ENCODE measurements at regions not wholly inside any gene's neighbourhood (a gene's known extent, or its start where the extent isn't known, plus 50 kb on each side); places are given as distances from the start of the nearest gene placed in this dataset.

- no peaks in the 10 kb centered on the region for H3K27me3 ChIP-seq (ENCODE audit: insufficient read depth, low read length)
- no peaks in the 10 kb centered on the region for H4K20me1 ChIP-seq (ENCODE audit: insufficient read depth, low read length)
- no peak overlapping the region for H3K4me3 ChIP-seq (ENCODE audit: insufficient read depth, low read length)
- H3K9me3 ChIP-seq (ENCODE audit: low read depth, low read length): no peaks in the 10 kb centered on the region
- H3K79me2 ChIP-seq (ENCODE audit: insufficient read depth, low read length): no peaks in the 10 kb centered on the region
- no peak for DNase-seq (ENCODE audit: insufficient read length, low spot score, missing footprints)
- H2AFZ ChIP-seq (ENCODE audit: low read length): peak overlapping the region; percentile 64
- no peak overlapping the region for H3K27ac ChIP-seq (ENCODE audit: low read depth, low read length)
- no peaks in the 10 kb centered on the region for H3K36me3 ChIP-seq (ENCODE audit: insufficient read depth, low read length)
- H3K4me2 ChIP-seq (ENCODE audit: insufficient read depth, low read length): peak overlapping the region; percentile 61
- TF ChIP-seq CTCF (IDR thresholded peaks at IDR 0.05; ENCODE audit: extremely low read depth, low read depth, low read length): peak; percentile 78
- peaks cover 14% of the 10 kb centered on the region for H3K4me1 ChIP-seq (ENCODE audit: insufficient read depth, low read length)
Measured at GRCh38 chr20:39829256-39829655, 859.8 kb downstream of the MAFB start.

DNA sequence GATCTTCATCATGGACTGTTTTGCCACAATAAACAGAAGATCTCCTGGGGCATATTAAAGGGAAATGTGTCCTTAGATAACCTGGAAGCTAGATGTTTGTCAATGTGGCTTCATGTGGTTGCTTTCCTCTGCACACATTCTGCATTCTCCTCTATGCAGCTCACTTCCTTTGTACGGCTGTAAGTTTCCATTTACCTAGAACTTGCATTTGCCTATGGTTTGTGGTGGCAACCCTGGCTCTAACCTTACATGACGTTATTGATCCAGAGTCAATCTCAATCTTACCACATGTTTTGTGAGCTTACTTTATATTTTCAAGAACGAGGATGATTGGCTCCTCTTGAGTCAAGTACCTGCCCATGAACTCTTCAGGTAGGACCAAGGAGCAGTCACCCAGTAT, 863.1 kb downstream of the MAFB start:
- Histone ChIP-seq H3K79me2 (ENCODE audit: insufficient read depth, low read length) (no peaks in the 10 kb centered on the region), H4K20me1 (ENCODE audit: insufficient read depth, low read length) (no peaks in the 10 kb centered on the region), H3K36me3 (ENCODE audit: insufficient read depth, low read length) (no peaks in the 10 kb centered on the region), H3K9me3 (ENCODE audit: low read depth, low read length) (no peaks in the 10 kb centered on the region), H3K4me1 (ENCODE audit: insufficient read depth, low read length) (peaks cover 35% of the 10 kb centered on the region), H3K4me2 (ENCODE audit: insufficient read depth, low read length) (no peak overlapping the region), H3K4me3 (ENCODE audit: insufficient read depth, low read length) (no peak overlapping the region), H3K27me3 (ENCODE audit: insufficient read depth, low read length) (no peaks in the 10 kb centered on the region), H3K27ac (ENCODE audit: low read depth, low read length) (no peak overlapping the region), H2AFZ (ENCODE audit: low read length) (no peak overlapping the region)
- no peak for TF ChIP-seq CTCF (IDR thresholded peaks at IDR 0.05; ENCODE audit: extremely low read depth, low read depth, low read length)
- DNase-seq (ENCODE audit: insufficient read length, low spot score, missing footprints): no peak

- H3K4me3 ChIP-seq (ENCODE audit: insufficient read depth, low read length): no peak overlapping the region
- H3K36me3 ChIP-seq (ENCODE audit: insufficient read depth, low read length): no peaks in the 10 kb centered on the region
- H3K4me2 ChIP-seq (ENCODE audit: insufficient read depth, low read length): no peak overlapping the region
- no peak overlapping the region for H2AFZ ChIP-seq (ENCODE audit: low read length)
- no peak overlapping the region for H3K27ac ChIP-seq (ENCODE audit: low read depth, low read length)
- peaks cover 35% of the 10 kb centered on the region for H3K4me1 ChIP-seq (ENCODE audit: insufficient read depth, low read length)
- no peaks in the 10 kb centered on the region for H3K79me2 ChIP-seq (ENCODE audit: insufficient read depth, low read length)
- DNase-seq (ENCODE audit: insufficient read length, low spot score, missing footprints): no peak
- no peaks in the 10 kb centered on the region for H3K9me3 ChIP-seq (ENCODE audit: low read depth, low read length)
- H3K27me3 ChIP-seq (ENCODE audit: insufficient read depth, low read length): no peaks in the 10 kb centered on the region
- no peak for TF ChIP-seq CTCF (IDR thresholded peaks at IDR 0.05; ENCODE audit: extremely low read depth, low read depth, low read length)
- H4K20me1 ChIP-seq (ENCODE audit: insufficient read depth, low read length): no peaks in the 10 kb centered on the region
Measured at GRCh38 chr20:39825524-39825923, 863.4 kb downstream of the DHX35 start.

- H3K27me3 ChIP-seq (ENCODE audit: insufficient read depth, low read length): no peaks in the 10 kb centered on the region
- H3K4me1 ChIP-seq (ENCODE audit: insufficient read depth, low read length): peaks cover 26% of the 10 kb centered on the region
- H3K27ac ChIP-seq (ENCODE audit: low read depth, low read length): peak overlapping the region; percentile 68
- H3K4me3 ChIP-seq (ENCODE audit: insufficient read depth, low read length): no peak overlapping the region
- H2AFZ ChIP-seq (ENCODE audit: low read length): no peak overlapping the region
- DNase-seq (ENCODE audit: insufficient read length, low spot score, missing footprints): peak; percentile 64
- H3K9me3 ChIP-seq (ENCODE audit: low read depth, low read length): no peaks in the 10 kb centered on the region
- no peak for TF ChIP-seq CTCF (IDR thresholded peaks at IDR 0.05; ENCODE audit: extremely low read depth, low read depth, low read length)
- H3K4me2 ChIP-seq (ENCODE audit: insufficient read depth, low read length): peak overlapping the region; percentile 53
- H3K79me2 ChIP-seq (ENCODE audit: insufficient read depth, low read length): no peaks in the 10 kb centered on the region
- H4K20me1 ChIP-seq (ENCODE audit: insufficient read depth, low read length): no peaks in the 10 kb centered on the region
- no peaks in the 10 kb centered on the region for H3K36me3 ChIP-seq (ENCODE audit: insufficient read depth, low read length)
Measured at GRCh38 chr20:39823224-39823623, 861.1 kb downstream of the DHX35 start.
